ENCODE measurements at regions not wholly inside any gene's neighbourhood (a gene's known extent, or its start where the extent isn't known, plus 50 kb on each side); places are given as distances from the start of the nearest gene placed in this dataset.

- TF ChIP-seq CTCF (IDR thresholded peaks at IDR 0.05; ENCODE audit: poor library complexity) (no peak), EZH2phosphoT487 (IDR thresholded peaks at IDR 0.05; ENCODE audit: low read depth, severe bottlenecking, unreplicated experiment) (no peak), EZH2 (IDR thresholded peaks at IDR 0.05; ENCODE audit: borderline replicate concordance) (no peak)
Observed at GRCh38 chr11:112455791-112456190, 195.1 kb upstream of the PLET1 start.

Data from hepatocyte (in vitro differentiated cells).